Stomach (tissue), 8 donors: ENCODE measurements at regions not wholly inside any gene's neighbourhood (a gene's known extent, or its start where the extent isn't known, plus 50 kb on each side); places are given as distances from the start of the nearest gene placed in this dataset.

ENCODE experiments used
- DNase-seq, 2 donors: peaks; one replicate each; pipeline versions ENCODE4 v3.0.0 to v3.0.0-alpha.2; 2013 to 2019
- H3K27ac ChIP-seq, 5 donors: fragments of 200-600 bp in 4 of 5; sonication (generic) in 4 of 5; one replicate each; pipeline ENCODE4 v1.5.1; 2013 to 2019; ENCODE audit warnings: mild to moderate bottlenecking in 1 of 5, moderate library complexity in 1 of 5
- H3K27me3 ChIP-seq, 3 donors: fragments of 200-600 bp; sonication (generic); one replicate each; pipeline ENCODE4 v1.5.1; 2017 to 2019; ENCODE audit warnings: mixed run types in 1 of 3
- H3K36me3 ChIP-seq, 4 donors: fragments of 200-600 bp; sonication (generic); 1 replicate in 3 of 4; 2 replicates in 1 of 4; pipeline ENCODE4 v1.5.1; 2016 to 2019
- H3K4me1 ChIP-seq, 4 donors: fragments of 200-600 bp; sonication (generic); one replicate each; pipeline ENCODE4 v1.5.1; 2016 to 2019
- H3K4me3 ChIP-seq, 4 donors: fragments of 200-600 bp; sonication (generic) in 3 of 4; one replicate each; pipeline ENCODE4 v1.5.1; 2016 to 2019; ENCODE audit warnings: mild to moderate bottlenecking in 1 of 4
- H3K9me3 ChIP-seq, 4 donors: fragments of 200-600 bp; sonication (generic); one replicate each; pipeline ENCODE4 v1.5.1; 2016 to 2019
- EP300 ChIP-seq: sonication (generic); formaldehyde crosslinking; IDR thresholded peaks from one replicate; pipeline ENCODE4 v1.6.1; 2017; ENCODE audit warnings: antibody characterized with exemption
- POLR2A ChIP-seq, 4 donors: fragments of 450-650 bp; IDR thresholded peaks; one replicate each; pipeline ENCODE4 v1.6.1; 2016; ENCODE audit warnings: antibody characterized with exemption in 4 of 4, control low read depth in 2 of 4, mild to moderate bottlenecking in 1 of 4, moderate library complexity in 1 of 4
- POLR2AphosphoS5 ChIP-seq, 3 donors: sonication (generic); formaldehyde crosslinking; IDR thresholded peaks; one replicate each; pipeline ENCODE4 v1.6.1; 2016; ENCODE audit warnings: antibody characterized with exemption in 3 of 3
- WGBS, 5 donors: extraction: QIAGEN DNeasy Blood & Tissue Kit in 3 of 5; methylation state at CpG; one replicate each; pipeline versions ENCODE4 v1.1.5 to v1.1.7; 2013 to 2018; 5-methylcytosine and 5-hydroxymethylcytosine counted together
- intact Hi-C: fragments of 100-400 bp; cut with DNase I; formaldehyde crosslinking; loops from one replicate; pipeline ENCODE4 v1.15.1; 2023; ENCODE audit warnings: low total_unique reads
- TF ChIP-seq, protein P1 (sequence below), 7 experiments: fragments of 450-650 bp in 4 of 7; fragments of 200-600 bp in 3 of 7; sonication (generic) in 3 of 7; IDR thresholded peaks; one replicate each; pipeline ENCODE4 v1.5.1; 2016 to 2019; ENCODE audit warnings: antibody characterized with exemption in 7 of 7, control low read depth in 2 of 7, mild to moderate bottlenecking in 1 of 7
- donor health status: healthy with polysubstance abuse.
- donor health status: Bipolar disorder and iron deficiency.
- donor health status: healthy.

DNA sequence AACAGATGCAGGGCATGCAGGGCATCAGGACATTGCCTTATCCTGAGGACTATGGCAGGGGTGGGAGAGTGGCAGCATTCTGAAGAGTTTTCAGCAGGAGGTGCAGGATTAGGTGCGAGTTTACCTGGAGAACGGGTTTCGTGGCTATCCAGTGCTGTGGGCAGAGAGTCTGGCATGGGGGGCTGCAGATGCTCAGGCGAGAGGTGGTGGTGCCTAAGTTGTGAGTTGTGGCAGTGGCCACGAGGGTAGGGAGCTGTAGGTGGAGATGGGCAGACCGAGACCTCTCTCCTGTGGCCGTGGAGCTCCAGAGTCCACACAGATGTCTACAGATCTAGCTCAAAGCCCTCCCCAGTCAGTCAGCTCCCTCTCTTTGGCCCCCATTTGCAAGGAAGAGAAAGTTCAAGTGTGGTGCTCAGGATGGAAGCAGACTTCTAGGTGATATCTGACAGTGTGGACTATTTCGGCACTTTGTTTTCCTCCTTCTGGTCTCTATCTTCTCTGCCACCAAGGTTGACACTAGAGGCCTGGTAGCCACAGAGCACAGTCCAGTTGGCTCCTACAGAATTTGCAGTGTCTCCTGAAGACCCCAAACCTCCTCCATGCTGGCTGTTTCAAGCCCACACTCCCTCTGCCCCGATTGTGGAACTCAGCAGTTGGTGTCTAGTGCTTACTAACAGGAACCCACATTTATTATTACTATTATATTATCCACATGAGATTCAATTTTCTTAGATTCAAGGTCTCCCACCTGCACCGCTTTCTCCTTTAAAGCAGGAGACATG lies 955.7 kb upstream of the ZNF722 start:
- no peak for DNase-seq
- Histone ChIP-seq H3K4me3 (no peak overlapping the region), H3K27ac (no peak overlapping the region), H3K27me3 (no peaks in the 10 kb centered on the region), H3K4me1 (no peaks in the 10 kb centered on the region), H3K36me3 (no peaks in the 10 kb centered on the region), H3K9me3 (peaks cover 0 to 93% (median 64%) of the 10 kb centered on the region in 4 donors)
- WGBS, 5 donors = 56 to 67% (median 61%) methylated on average over 10 of the region's 10 CpGs
- TF ChIP-seq, protein P1, sequence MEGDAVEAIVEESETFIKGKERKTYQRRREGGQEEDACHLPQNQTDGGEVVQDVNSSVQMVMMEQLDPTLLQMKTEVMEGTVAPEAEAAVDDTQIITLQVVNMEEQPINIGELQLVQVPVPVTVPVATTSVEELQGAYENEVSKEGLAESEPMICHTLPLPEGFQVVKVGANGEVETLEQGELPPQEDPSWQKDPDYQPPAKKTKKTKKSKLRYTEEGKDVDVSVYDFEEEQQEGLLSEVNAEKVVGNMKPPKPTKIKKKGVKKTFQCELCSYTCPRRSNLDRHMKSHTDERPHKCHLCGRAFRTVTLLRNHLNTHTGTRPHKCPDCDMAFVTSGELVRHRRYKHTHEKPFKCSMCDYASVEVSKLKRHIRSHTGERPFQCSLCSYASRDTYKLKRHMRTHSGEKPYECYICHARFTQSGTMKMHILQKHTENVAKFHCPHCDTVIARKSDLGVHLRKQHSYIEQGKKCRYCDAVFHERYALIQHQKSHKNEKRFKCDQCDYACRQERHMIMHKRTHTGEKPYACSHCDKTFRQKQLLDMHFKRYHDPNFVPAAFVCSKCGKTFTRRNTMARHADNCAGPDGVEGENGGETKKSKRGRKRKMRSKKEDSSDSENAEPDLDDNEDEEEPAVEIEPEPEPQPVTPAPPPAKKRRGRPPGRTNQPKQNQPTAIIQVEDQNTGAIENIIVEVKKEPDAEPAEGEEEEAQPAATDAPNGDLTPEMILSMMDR (IDR thresholded peaks at IDR 0.05) = no peak
- TF ChIP-seq POLR2A (IDR thresholded peaks at IDR 0.05) = no peak
- TF ChIP-seq EP300 = no peak
- TF ChIP-seq POLR2AphosphoS5 (IDR thresholded peaks at IDR 0.05) = no peak
- intact Hi-C loops = no loop called here

DNA sequence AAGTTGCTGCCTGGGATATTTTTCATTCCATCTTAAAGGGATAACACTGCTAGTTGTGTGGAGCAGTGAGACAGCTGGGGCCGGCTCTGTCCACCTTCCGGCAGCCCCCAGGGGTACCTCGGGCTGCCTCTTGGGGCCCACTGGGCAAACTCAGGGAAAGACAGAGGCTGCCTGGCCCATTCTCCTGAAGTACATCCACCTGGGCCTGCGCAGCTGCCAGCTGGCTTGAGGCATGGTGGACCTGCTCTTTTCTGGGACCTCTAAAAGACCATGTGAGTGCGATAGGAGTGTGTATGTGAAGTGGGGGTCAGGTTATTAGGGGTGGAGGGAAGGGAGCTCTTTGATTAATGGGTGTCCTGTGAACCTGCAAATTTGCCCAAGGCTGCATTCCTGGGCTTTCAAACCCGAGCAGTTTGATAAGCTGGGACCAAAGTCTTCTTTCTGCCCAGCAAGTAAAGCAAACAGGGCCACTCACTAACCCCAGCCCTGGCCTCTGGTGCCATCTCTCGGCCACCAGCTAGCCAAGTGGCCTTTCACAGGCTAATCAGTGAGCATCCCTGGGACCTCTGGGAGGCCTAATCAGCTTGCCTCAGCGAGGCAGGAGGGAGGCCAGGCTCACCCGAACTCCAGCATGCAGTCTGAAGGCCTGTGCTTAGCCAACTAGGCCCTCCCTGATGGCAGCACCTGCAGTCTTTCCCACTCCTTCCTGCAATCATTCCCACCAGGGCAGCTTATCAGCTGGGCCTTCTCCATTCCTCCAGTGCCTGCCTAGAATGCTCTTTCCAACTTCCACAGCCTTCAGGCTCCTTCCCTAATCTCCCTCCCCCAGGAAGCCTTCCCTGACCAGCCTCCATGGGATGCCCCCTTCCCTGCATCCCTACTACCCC lies 954.7 kb upstream of the ZNF722 start:
- 53 to 75% (median 55%) methylated on average over 6 to 9 of the region's 9 CpGs for WGBS, 5 donors
- no peak overlapping the region for H3K4me3 ChIP-seq
- no peaks in the 10 kb centered on the region for H3K36me3 ChIP-seq
- no peak for DNase-seq
- TF ChIP-seq, protein P1 (IDR thresholded peaks at IDR 0.05) = no peak
- no peak for TF ChIP-seq POLR2A (IDR thresholded peaks at IDR 0.05)
- TF ChIP-seq EP300 = no peak
- TF ChIP-seq POLR2AphosphoS5 (IDR thresholded peaks at IDR 0.05) = no peak
- intact Hi-C loops = no loop called here
- peaks cover 0 to 93% (median 65%) of the 10 kb centered on the region in 4 donors for H3K9me3 ChIP-seq
- H3K27ac ChIP-seq = no peak overlapping the region
- no peaks in the 10 kb centered on the region for H3K4me1 ChIP-seq
- no peaks in the 10 kb centered on the region for H3K27me3 ChIP-seq

DNA sequence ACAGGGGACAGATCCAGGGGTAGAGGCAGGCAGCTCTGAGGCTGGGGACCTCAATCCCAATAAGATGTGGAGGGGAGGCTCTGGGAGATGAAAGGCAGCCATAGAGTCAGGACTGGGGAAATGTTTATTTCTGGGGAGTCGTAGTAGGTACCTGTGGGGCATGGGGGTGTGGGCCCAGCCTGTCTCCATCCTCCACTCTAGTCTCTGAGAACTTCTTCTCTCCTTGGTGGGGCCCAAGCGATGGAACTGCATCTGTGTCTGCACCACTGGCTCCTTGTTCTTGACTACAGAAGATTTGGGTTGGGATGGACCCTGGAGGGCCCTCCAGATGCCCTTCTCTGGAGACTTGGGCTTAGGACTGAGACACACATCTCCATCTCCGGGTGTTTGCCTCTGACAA lies 953.9 kb upstream of the ZNF722 start:
- intact Hi-C loops = no loop called here
- Histone ChIP-seq H3K27me3 (no peaks in the 10 kb centered on the region), H3K4me1 (no peaks in the 10 kb centered on the region), H3K36me3 (no peaks in the 10 kb centered on the region), H3K4me3 (no peak overlapping the region), H3K9me3 (peaks cover 0 to 90% (median 62%) of the 10 kb centered on the region in 4 donors), H3K27ac (no peak overlapping the region)
- WGBS, 5 donors = 61 to 80% (median 63%) methylated on average over 2 to 3 of the region's 3 CpGs
- no peak for TF ChIP-seq EP300
- no peak for TF ChIP-seq POLR2A (IDR thresholded peaks at IDR 0.05)
- TF ChIP-seq, protein P1 (IDR thresholded peaks at IDR 0.05) = no peak
- TF ChIP-seq POLR2AphosphoS5 (IDR thresholded peaks at IDR 0.05) = no peak
- no peak for DNase-seq

DNA sequence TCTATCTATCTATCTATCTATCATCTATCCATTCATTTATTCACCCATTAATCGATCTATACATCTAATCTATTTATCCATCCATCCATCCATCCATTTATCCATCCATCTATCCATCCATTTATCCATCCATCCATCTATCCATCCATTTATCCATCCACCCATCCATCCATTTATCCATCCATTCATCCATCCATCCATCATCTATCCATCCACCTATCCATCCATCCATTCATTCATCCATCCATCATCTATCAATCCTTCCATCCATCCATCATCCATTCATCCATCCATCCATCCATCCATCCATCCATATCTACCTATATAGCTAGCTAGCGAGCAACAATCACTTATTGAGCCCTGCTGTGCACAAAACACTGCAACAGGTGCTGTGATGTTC lies 953.1 kb upstream of the ZNF722 start:
- WGBS, 5 donors = 24 to 40% (median 34%) methylated on average over 2 of the region's 2 CpGs
- intact Hi-C loops = no loop called here
- H3K36me3 ChIP-seq = no peaks in the 10 kb centered on the region
- TF ChIP-seq EP300 (no peak), POLR2AphosphoS5 (IDR thresholded peaks at IDR 0.05) (no peak), POLR2A (IDR thresholded peaks at IDR 0.05) (no peak)
- TF ChIP-seq, protein P1 (IDR thresholded peaks at IDR 0.05) = no peak
- H3K9me3 ChIP-seq = peaks cover 0 to 87% (median 60%) of the 10 kb centered on the region in 4 donors
- H3K27ac ChIP-seq = no peak overlapping the region
- no peaks in the 10 kb centered on the region for H3K4me1 ChIP-seq
- no peaks in the 10 kb centered on the region for H3K27me3 ChIP-seq
- DNase-seq = no peak
- H3K4me3 ChIP-seq = no peak overlapping the region
